K562 (cell line): ENCODE measurements at regions not wholly inside any gene's neighbourhood (a gene's known extent, or its start where the extent isn't known, plus 50 kb on each side); places are given as distances from the start of the nearest gene placed in this dataset.

Experiments used
- ATAC-seq: fragments of 200-7000 bp; cut with Tn5 transposase; 3 replicates; pipeline ENCODE4 v1.9.1; 2020; ENCODE audit warnings: moderate library complexity
- BruUV-seq: library from RNA; stranded (reverse); fragments of 400-500 nt; replicated peaks from 2 replicates; lab custom pipeline; 2021; lab: Mats Ljungman, UMichigan
- CTCF ChIA-PET: fragments of 300-600 bp; formaldehyde crosslinking; extraction: SDS; loops from one replicate; lab custom pipeline; 2021; ENCODE audit warnings: low intra/inter-chr PET ratio; lab: Yijun Ruan, JAX
- POLR2A ChIA-PET: fragments of 300-600, 350-650 bp; sonication (Branson Sonifier 250); formaldehyde crosslinking; extraction: SDS; loops from one replicate; lab custom pipeline; 2021; ENCODE audit warnings: antibody characterized with exemption, inconsistent platforms; lab: Yijun Ruan, JAX
- DNase-seq, 4 experiments: peaks; one replicate each; pipeline versions ENCODE4 v3.0.0 to v3.0.0-alpha.2; 2011 to 2018; ENCODE audit warnings: low spot score in 3 of 4, mixed read lengths in 3 of 4; ENCODE audit errors: extremely low read depth in 1 of 4
- FAIRE-seq: peaks from 2 replicates; lab custom pipeline; 2011; peaks lifted over from hg19 to GRCh38; lab: Jason Lieb, UNC
- H2AFZ ChIP-seq: 2 replicates; pipeline ENCODE4 v1.6.0; 2011; ENCODE audit warnings: low read depth, low read length, control low read depth, inconsistent platforms
- H3K27ac ChIP-seq: fragments of 200-600 bp; 3 replicates; pipeline ENCODE4 v1.8.0; 2011; ENCODE audit warnings: low read depth, mild to moderate bottlenecking, control low read depth, inconsistent platforms, low read length, moderate library complexity, mixed read lengths; ENCODE audit errors: extremely low read depth
- H3K27me3 ChIP-seq, 2 experiments: fragments of 300-600 bp in 1 of 2; 2 replicates in 1 of 2; 3 replicates in 1 of 2; pipeline versions ENCODE4 v1.6.0 to v1.8.0; 2011; ENCODE audit warnings: inconsistent platforms in 2 of 2, low read length in 2 of 2, mild to moderate bottlenecking in 1 of 2, mixed read lengths in 1 of 2, moderate library complexity in 1 of 2; ENCODE audit not compliant: control insufficient read depth in 2 of 2, insufficient read depth in 2 of 2
- H3K36me3 ChIP-seq: fragments of 300-600 bp; 3 replicates; pipeline ENCODE4 v1.8.0; 2011; ENCODE audit warnings: mild to moderate bottlenecking, low read length, inconsistent platforms; ENCODE audit not compliant: control insufficient read depth, insufficient read depth
- H3K4me1 ChIP-seq, 2 experiments: fragments of 200-600 bp in 1 of 2; replicated peaks in 1 of 2; 2 replicates in 1 of 2; 3 replicates in 1 of 2; pipeline versions ENCODE4 v1.5.1 to v1.8.0; 2011; ENCODE audit warnings: inconsistent platforms in 2 of 2, low read length in 2 of 2, mild to moderate bottlenecking in 1 of 2, mixed read lengths in 1 of 2, moderate library complexity in 1 of 2; ENCODE audit not compliant: control insufficient read depth in 2 of 2, insufficient read depth in 2 of 2
- H3K4me2 ChIP-seq: 2 replicates; pipeline ENCODE4 v1.6.1; 2011; ENCODE audit warnings: low read length, control low read depth, inconsistent platforms, mixed read lengths; ENCODE audit not compliant: insufficient read depth
- H3K4me3 ChIP-seq: fragments of 200-600 bp; sonication (generic), shearing (Covaris generic); 2 replicates; pipeline ENCODE4 v1.5.1; 2016; ENCODE audit warnings: control low read depth, inconsistent platforms
- H3K79me2 ChIP-seq: fragments of 200-600 bp; 3 replicates; pipeline ENCODE4 v1.8.0; 2011; ENCODE audit warnings: low read length, inconsistent platforms; ENCODE audit not compliant: control insufficient read depth, insufficient read depth
- H3K9ac ChIP-seq, 2 experiments: 2 replicates each; pipeline versions ENCODE4 v1.6.0 to v1.6.1; 2011; ENCODE audit warnings: low read depth in 2 of 2, low read length in 2 of 2, control low read depth in 1 of 2, inconsistent platforms in 1 of 2, mild to moderate bottlenecking in 1 of 2, mixed read lengths in 1 of 2; ENCODE audit not compliant: insufficient read depth in 1 of 2
- H3K9me1 ChIP-seq: one replicate; pipeline ENCODE4 v1.6.0; 2011; ENCODE audit warnings: inconsistent platforms, mild to moderate bottlenecking, low read length, moderate library complexity; ENCODE audit not compliant: control insufficient read depth, insufficient read depth
- H3K9me3 ChIP-seq: replicated peaks from 2 replicates; pipeline ENCODE4 v1.5.1; 2011; ENCODE audit warnings: low read depth, low read length, inconsistent platforms; ENCODE audit not compliant: control insufficient read depth, insufficient read depth
- H4K20me1 ChIP-seq: replicated peaks from 2 replicates; pipeline ENCODE4 v1.6.1; 2011; ENCODE audit warnings: low read length, inconsistent platforms, mixed read lengths; ENCODE audit not compliant: control insufficient read depth, insufficient read depth
- GABPB1 ChIP-seq: sonication (generic); formaldehyde crosslinking; IDR thresholded peaks from 2 replicates; pipeline ENCODE4 v1.8.0; 2022; ENCODE audit warnings: mild to moderate bottlenecking, missing genetic modification reagents
- PKNOX1 ChIP-seq: fragments of 450-650 bp; IDR thresholded peaks from 2 replicates; pipeline ENCODE4 v1.6.1; 2016
- SMC3 ChIP-seq: conservative IDR thresholded peaks from 2 replicates; pipeline ENCODE4 v1.6.1; 2011; ENCODE audit warnings: low read depth, low read length, improper control_type of control experiment; ENCODE audit not compliant: insufficient read depth
- SNRNP70 ChIP-seq: fragments of 200-400 bp; formaldehyde crosslinking; optimal IDR thresholded peaks from 2 replicates; pipeline ENCODE3; 2017; ENCODE audit warnings: low read depth, low read length
- ZEB2 ChIP-seq: fragments of 450-650 bp; IDR thresholded peaks from 2 replicates; pipeline ENCODE4 v1.6.1; 2016
- ZNF263 ChIP-seq: sonication (generic); formaldehyde crosslinking; IDR thresholded peaks from 2 replicates; pipeline ENCODE4 v1.8.0; 2022; ENCODE audit warnings: mild to moderate bottlenecking, missing genetic modification reagents, borderline replicate concordance
- ZNF444 ChIP-seq: fragments of 250-450 bp; sonication (Bioruptor Pico); IDR thresholded peaks from 2 replicates; pipeline ENCODE4 v1.4.0; 2020; ENCODE audit warnings: mild to moderate bottlenecking, moderate library complexity
- WGBS: fragments of 100-300 bp; shearing (Covaris generic); methylation state at CpG from one replicate; pipeline ENCODE4 v1.1.6; 2016; ENCODE audit warnings: low coverage, mixed read lengths; ENCODE audit not compliant: insufficient coverage; ENCODE audit errors: missing lambda C conversion rate; 5-methylcytosine and 5-hydroxymethylcytosine counted together
- in situ Hi-C: fragments of 300-500 bp; cut with MboI; formaldehyde crosslinking; loops from 4 replicates; pipeline ENCODE4 v1.15.0; 2018; ENCODE audit warnings: inconsistent platforms, mixed read lengths
- intact Hi-C: fragments of 100-400 bp; cut with micrococcal nuclease; formaldehyde crosslinking; loops from 2 replicates; pipeline ENCODE4 v1.14.2; 2022
- TF ChIP-seq, protein P1 (sequence below): fragments of 450-650 bp; formaldehyde crosslinking; IDR thresholded peaks from 2 replicates; pipeline ENCODE4 v1.4.0; 2022; ENCODE audit warnings: missing genetic modification characterization
- TF ChIP-seq, protein P2 (sequence below): sonication (generic); formaldehyde crosslinking; IDR thresholded peaks from 2 replicates; pipeline ENCODE4 v1.8.1; 2022; ENCODE audit warnings: missing genetic modification reagents

DNA sequence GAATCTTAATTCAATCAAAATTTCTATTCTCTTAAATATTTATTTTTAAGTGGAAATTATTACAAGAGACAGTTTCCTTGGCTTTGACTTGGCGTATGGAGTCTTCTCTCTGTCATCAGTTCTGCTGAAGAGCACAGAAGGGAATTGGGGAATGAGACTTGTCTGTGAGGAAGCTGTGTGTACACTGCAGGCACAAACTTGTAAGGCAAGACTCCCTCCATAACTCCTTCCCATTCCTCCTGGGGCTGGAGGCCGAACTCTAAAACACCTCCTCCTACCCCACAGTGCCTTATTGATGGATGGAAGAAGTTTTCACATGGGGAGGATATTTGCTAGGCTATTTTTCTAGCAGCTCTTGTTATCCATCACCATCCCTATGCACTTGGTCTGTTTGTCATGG is 187.4 kb upstream of the ELL2 start:
- BruUV-seq, result no TSS peak
- intact Hi-C loops, result no loop called here
- TF ChIP-seq ZEB2 (no peak), SMC3 (no peak), PKNOX1 (no peak), ZNF263 (CRISPR knock-in tag) (no peak), SNRNP70 (no peak), ZNF444 (CRISPR knock-in tag) (no peak), GABPB1 (CRISPR knock-in tag) (no peak)
- TF ChIP-seq, protein P1, sequence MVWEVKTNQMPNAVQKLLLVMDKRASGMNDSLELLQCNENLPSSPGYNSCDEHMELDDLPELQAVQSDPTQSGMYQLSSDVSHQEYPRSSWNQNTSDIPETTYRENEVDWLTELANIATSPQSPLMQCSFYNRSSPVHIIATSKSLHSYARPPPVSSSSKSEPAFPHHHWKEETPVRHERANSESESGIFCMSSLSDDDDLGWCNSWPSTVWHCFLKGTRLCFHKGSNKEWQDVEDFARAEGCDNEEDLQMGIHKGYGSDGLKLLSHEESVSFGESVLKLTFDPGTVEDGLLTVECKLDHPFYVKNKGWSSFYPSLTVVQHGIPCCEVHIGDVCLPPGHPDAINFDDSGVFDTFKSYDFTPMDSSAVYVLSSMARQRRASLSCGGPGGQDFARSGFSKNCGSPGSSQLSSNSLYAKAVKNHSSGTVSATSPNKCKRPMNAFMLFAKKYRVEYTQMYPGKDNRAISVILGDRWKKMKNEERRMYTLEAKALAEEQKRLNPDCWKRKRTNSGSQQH (CRISPR knock-in tag), result no peak
- TF ChIP-seq, protein P2, sequence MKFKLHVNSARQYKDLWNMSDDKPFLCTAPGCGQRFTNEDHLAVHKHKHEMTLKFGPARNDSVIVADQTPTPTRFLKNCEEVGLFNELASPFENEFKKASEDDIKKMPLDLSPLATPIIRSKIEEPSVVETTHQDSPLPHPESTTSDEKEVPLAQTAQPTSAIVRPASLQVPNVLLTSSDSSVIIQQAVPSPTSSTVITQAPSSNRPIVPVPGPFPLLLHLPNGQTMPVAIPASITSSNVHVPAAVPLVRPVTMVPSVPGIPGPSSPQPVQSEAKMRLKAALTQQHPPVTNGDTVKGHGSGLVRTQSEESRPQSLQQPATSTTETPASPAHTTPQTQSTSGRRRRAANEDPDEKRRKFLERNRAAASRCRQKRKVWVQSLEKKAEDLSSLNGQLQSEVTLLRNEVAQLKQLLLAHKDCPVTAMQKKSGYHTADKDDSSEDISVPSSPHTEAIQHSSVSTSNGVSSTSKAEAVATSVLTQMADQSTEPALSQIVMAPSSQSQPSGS (CRISPR knock-in tag), result no peak
- no peak for FAIRE-seq
- no peaks in the 10 kb centered on the region for H3K79me2 ChIP-seq
- H4K20me1 ChIP-seq, result no peaks in the 10 kb centered on the region
- H3K9ac ChIP-seq, result no peak overlapping the region
- ChIA-PET CTCF (no interaction called here), POLR2A (interaction anchor here (0.9 kb wide), 1 partner anchor 20 kb away, joined by 3 read pairs; no protein-coding TSS in a partner anchor)
- H2AFZ ChIP-seq, result no peak overlapping the region
- no peak overlapping the region for H3K4me3 ChIP-seq
- H3K27me3 ChIP-seq, result no peaks in the 10 kb centered on the region
- DNase-seq, result no peak
- no peak overlapping the region for H3K4me2 ChIP-seq
- H3K27ac ChIP-seq, result no peak overlapping the region
- no peaks in the 10 kb centered on the region for H3K4me1 ChIP-seq
- no peak for ATAC-seq
- WGBS, result 3% methylated on average over 2 of the region's 2 CpGs
- in situ Hi-C loops, result no loop called here
- no peaks in the 10 kb centered on the region for H3K9me3 ChIP-seq
- no peaks in the 10 kb centered on the region for H3K9me1 ChIP-seq
- H3K36me3 ChIP-seq, result no peaks in the 10 kb centered on the region
